HG02623 (cell line): ENCODE measurements at regions not wholly inside any gene's neighbourhood (a gene's known extent, or its start where the extent isn't known, plus 50 kb on each side); places are given as distances from the start of the nearest gene placed in this dataset.

Experiments used
- ATAC-seq: cut with Tn5 transposase; IDR thresholded peaks from one replicate; pipeline ENCODE4 v1.9.1; 2021; ENCODE audit warnings: moderate library complexity; ENCODE audit not compliant: unreplicated experiment

DNA sequence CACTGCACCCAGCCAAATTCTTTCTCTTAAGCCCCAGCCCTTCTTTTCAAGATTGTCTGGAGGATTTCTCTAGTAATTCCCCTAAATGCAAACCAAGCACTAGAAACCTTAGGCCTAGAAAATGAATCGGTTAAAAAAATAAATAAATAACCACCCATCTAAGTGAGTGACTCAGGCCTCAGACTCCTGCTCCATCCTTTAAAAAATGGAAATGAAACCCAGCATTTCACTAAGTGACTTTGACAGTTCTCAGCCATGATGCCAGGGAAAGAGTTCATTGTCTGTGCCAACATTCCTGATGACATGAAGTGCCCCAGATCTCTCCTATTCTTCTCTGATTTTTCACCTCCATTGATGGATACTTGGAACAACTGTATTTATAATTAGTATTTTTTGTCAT, 415.2 kb upstream of the DAB1 start:
- ATAC-seq = no peak

DNA sequence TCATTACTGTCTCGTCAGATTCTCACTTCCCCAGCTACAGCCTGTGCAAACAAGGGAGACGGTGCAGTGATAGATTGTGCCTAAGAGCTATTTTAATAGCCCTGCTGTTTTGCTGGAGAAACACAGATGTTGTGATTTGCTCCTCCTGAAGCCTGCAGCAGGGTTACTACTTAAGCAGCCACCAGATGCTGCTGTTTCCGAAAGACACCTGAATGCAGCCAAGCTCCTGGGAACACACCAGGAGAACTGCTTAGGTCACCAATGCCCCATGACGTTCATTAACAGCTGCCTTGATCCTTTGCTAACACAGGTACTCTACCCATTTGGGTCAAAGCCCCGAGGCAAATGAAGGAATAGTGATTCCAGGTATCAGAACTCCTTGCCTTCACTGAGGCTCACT, 411.8 kb upstream of the DAB1 start:
- no peak for ATAC-seq

DNA sequence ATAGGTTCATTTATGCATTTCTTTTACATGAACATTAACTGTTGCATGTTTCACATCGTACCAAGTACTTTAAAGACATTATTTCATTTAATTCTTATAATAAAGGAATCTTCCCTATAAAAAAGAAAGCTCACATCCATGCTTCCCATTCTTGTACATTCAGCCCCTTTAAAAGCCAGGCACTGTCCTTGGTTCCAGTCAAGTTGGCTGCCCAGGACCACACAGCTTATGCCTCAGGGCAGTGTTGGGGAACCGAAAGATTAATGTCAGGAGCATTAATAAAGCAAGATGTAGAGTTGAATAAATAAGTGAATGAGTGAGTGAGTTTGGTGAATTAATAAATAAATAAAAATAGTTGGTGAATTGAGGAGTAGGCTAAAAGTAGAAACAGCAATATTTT, 409.4 kb upstream of the DAB1 start:
- ATAC-seq = no peak

DNA sequence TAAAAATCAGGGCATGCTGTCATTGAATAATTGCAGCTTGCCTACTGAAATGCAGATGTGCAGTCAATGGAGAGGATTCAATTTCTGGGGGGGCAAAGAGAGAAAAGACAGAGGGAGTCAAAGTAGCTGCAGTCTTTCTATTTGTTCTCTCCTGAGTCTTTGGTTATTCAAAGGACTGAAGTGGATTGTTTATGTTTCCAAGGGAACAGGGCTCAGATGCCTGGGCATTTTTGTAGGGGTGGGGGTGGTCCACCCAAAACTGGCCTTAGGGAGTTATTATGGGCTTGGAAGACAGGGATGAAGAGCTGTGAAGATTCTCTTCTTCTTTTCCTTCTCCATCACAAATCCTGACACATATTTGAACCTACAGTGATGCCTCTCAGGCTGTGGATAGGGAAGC, 408.8 kb upstream of the DAB1 start:
- no peak for ATAC-seq

DNA sequence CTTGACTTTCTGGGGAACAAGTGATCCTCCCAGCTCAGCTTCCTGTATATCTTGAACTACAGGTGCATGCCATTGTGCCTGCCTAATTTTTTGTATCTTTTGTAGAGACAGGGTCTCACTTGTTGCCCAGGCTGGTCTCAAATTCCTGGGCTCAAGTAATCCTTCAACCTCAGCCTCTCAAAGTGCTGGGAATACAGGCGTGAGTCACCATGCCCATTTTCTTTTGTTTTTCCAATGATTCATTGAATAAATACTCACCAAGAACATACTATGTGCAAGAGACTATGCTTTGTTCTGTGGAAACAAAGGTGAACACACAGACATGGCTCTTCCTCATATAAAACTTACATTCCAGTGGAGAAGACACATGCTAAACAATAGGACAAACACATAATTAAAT, 407.8 kb upstream of the DAB1 start:
- ATAC-seq = no peak

DNA sequence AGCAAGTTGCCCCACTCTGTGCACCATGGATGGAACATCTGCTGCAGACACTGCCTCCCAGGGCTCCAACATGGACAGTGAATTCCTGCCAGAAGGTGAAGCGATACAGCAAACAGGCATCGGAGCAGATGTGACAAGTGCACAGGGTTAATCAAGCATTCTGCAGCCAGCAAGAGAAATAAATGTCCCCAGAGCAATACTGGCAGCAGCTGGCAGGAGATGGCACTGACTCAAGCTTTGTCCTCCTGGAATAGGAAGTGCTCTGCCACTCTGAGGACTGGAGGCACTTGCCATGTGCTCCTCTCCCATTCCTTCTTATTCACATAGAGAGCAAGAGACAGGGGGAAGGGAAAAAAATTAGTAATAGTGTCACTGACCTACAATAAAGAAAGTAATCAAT, 402.7 kb upstream of the DAB1 start:
- ATAC-seq = no peak

DNA sequence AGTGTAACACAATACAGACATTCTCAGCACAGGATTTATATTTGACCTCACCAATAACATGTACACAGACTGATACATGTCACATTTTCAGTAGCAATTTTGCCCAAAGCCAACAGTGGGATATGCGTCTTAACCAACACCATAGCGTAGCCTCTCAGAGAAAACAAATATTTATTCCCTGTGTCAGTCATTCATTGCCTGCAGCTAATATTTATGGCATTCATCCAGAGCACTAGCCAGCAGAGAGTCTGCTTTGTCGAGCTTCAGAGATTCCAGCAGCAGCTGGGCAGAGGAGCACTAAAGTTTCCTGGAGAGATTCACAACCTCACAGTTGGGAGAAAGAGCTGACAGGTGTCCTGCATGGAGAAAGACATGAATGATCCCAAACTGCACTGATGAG, 400.7 kb upstream of the DAB1 start:
- no peak for ATAC-seq

DNA sequence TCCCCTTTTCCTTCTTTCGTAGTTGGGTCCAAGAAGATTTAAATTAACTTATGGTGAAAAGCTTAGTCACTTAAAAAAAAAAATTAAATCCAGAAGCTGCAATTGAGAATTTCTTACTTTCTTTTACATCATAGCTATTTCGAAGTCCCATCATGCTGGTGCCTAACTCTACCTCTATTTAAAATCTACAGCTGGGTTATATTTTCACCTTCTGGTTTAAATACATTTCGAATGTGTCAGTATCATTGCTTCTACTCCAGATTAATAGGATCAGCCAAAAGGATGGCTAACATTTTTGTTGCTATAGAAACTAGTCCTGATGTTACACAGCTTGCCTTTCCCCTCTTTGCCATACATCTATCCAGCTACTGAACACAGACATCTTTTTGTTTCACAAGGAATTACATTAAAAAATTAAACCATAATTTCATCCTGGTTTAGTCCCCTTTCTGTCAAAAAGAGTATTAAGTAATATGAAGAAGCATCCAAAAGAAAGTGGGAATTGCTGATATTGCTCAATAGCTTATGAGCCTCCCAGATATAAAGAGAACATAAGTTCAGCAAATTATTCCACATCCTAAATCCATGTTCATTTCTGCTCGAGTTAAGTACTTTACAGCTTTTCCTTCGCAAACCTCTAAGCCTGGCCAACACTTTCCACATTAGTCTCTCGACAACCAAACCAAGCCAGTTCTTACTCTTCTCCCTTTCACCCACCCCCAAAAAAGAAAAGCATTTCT, 396.7 kb upstream of the DAB1 start:
- no peak for ATAC-seq

DNA sequence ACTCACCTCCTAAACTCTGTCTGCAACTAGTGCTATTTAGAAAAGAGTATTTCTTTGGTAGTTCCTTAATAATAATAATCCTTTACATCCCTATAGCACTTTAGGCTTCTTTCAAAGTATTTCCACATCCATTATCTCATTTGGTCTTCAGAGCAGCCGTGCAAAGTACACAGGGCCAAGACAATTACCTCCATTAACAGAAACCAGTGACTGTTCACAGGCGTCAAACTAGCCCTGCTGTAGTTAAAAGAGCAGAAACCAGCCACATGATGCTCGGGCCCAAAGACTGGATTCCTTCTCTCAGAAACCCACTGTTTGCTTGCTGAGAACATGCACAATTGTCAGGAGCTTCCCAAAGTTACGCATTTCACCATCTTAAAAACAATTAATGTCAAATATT, 396.0 kb upstream of the DAB1 start:
- no peak for ATAC-seq

DNA sequence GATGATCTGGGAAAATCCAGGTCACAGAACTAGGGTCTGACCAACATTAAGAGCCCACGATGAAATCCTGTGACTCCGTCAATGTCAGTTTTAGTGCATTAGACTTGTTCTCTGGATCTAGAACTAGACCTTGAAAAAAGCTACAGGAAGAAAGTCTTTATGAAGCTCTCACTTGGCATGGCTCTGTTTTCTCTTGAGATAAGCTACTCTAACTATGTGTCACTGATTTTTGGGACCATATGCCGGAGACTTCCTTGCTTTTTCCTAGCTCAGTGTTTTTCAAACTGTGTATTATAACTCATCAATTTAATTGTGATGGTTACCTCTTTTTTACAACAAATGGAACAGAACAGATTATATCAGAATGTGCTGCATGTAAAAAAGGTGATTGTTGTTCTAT, 379.7 kb upstream of the DAB1 start:
- no peak for ATAC-seq

DNA sequence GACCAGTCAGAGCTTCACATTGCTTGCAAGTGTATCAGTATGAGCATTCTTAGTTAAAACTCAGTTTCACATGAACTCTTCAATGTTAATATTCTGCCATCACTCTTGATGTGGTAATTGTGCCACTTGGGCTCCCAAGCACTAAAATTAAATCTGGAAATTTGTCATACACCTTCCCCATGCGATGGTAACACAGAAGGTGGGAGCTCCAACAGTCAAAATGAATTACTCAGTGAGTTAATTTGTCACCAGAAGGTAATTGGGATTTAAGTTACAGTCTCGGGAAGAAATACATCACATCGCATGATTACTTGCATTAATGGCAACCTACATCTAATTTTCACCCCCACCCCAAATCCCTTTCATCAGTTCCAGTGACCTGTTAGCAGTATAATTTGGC, 376.5 kb upstream of the DAB1 start:
- ATAC-seq = no peak

DNA sequence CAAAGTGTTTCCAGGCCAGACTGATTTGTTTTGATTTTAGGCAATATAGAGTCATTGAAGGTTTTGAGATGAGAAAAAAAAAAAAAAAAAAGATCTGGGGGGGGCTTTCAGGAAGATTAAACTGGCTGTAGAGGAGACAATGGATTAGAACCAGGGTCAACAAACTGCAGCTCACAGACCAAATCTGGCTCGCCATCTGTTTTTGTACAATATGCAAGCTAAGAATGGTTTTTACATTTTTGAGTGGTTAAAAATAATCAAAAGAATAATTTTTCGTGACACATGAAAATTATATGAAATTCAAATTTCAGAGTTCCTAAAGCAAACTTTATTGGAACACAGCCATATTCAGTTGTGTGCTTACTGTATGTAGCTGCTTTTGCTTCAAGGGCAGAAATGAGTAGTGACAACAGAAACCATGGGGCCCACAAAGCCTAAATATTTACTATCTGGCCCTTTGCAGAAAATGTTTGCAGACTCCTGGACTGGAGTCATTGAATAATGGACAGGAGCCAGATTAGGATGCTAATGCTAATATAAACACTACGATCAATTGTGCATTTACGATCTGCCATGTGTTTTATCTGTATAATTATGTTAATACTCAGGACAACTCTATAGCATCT, 375.7 kb upstream of the DAB1 start:
- no peak for ATAC-seq

DNA sequence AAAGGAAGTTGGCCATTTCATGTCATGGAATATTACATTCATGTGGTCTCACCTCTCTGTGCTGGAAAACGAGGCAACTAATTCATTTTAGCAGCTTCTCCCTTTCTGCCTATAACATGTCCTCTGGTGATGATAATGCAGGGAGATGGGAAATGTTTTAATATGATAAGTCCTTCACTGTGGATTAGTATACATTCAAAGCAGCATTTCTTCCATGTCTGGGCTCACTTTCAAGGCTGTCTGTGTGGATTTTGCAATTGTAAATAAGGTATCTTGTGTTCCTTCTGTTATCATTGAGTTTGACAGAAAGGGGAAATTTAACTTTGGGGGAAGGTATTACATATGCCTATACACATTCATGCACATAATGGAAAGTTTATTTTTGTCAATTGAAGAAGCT, 374.7 kb upstream of the DAB1 start:
- no peak for ATAC-seq

DNA sequence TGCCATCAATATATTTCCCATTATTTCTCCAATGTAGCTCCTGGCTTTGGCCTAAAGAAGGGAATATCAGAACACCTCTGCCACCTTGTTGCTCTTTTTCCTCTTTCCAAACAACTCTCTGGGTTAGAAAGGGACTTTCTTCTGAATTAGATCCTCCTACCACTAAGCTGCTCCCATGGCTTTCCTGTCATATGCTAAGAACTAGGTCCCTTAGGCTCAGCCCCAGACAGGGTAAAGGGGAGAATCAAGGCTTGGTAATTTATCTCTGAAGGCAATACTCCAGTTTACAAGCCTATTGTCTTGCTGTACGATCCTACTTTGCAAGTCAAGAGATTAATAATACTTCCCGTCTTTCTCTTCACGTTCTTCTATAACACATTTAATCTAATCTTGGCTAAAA, 373.2 kb upstream of the DAB1 start:
- no peak for ATAC-seq

DNA sequence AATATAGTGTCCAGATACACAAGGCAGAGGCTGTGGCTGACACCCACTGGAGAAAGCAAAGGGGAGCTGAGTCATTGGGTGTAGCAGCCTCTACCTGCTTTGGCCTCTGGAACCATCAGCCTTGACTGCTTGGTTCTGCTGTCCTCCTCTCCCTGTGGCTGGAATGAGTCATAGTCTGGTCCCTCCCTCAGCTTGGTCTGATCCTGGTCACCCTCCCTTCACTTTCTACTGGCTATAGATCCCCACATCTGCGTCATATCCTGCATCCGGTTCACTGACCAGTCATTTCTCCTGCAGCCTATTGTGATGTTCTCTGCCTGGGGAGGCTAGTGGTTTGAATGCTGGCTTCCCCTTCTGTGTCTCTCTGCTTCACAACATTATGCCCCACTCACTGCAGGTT, 372.8 kb upstream of the DAB1 start:
- no peak for ATAC-seq

DNA sequence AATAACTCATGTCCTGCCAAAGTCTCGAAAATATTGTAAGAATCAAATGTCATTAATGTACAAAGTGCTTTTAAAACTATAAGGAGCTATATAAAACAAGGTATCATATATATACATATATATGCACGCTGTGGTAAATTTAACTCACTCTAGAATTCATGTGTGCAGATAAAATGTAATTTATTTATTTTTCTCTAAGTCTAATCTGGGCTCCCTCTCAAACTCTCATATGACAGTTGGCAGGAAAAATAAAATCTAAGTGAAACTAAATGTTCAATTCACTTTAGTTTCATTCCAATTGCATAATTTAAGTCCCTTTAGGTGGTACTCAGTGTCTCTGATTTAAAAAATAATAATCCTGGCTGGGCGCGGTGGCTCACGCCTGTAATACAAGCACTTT, 372.0 kb upstream of the DAB1 start:
- no peak for ATAC-seq

DNA sequence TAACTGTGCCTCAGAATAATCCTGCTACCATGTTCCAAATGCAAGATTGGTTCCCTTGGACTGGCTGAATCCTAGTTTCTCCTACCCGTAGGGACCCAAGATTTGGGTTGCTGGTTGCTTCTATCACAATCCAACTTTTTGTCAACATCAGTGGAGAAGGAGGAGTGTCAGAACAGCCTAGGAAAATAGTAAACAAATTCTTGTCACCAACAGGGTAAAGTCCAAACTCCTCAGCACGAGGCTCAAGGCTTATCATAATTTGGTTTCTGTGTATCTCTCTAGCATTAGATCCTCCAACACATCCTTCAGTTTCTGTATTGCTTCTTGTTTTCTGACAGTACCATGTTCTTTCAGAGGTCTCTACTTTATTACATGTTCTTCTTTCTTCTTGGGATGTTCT, 370.2 kb upstream of the DAB1 start:
- no peak for ATAC-seq

DNA sequence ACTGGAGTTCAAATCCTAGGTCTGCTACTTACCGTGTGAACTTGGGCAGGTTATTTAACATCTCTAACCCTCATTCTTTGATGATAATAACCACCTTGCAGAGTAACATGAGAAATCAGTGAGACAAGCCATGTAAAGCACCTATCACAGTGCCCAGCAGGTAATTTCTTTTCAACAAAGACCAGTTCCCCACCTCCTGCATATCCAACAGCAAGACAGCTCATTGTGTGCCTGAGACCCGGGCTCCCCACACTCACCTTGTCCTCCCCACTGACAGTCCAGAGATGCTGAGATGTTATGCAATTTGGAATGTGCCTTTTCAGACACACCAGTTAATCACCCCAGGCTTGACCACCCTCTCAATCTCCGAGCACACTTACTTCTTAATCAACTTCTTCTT, 367.6 kb upstream of the DAB1 start:
- ATAC-seq = no peak

DNA sequence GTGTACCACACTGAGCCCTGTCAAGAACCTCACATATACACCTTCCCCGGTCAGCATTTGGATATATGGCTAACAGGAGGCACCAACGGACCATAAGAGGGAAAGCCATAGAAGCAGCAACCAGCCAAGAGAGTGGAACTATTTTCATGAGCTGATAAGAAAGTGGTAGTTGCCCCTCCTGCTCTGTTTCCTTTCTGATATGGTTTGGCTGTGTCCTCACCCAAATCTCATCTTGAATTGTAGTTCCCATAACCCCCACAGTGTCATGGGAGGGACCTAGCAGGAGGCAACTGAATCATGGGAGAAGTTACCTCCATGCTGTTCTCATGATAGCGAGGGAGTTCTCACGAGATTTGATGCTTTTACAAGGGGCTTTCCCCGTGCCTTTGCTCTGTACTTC, 366.1 kb upstream of the DAB1 start:
- no peak for ATAC-seq

DNA sequence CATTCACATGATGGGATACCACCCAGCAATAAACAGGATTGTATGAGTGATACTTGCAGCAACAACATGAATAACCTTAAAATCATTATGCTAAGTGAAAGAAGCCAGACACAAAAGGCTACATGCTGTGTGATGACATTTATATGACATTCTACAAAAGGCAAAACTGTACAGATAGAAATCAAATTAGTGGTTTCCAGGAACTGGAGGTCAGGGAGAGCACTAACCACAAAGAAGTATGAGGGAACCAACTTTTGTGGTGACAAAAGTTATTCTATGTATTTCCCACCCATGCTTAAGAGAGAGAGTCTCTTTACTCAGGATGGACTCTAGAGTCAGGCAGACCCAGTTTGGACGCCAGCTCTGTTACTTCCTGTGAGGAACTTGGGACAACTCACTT, 364.5 kb upstream of the DAB1 start:
- ATAC-seq = no peak

DNA sequence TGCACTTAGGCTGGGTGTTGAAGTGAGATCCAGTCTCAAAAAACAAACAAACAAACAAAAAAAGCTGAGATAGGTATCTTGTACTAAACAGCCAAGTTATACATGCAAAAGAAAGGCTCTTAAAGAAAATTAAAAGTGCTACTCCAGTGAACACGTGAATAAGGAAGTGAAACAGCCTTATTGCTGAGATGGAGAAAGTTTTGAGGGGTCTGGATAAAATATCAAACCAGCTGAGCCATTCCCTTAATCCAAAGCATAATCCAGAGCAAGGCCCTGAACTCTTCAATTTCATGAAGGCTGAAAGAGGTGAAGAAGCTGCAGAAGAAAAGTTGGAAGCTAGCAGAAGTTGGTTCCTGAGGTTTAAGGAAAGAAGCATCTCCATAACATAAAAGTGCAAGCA, 360.5 kb upstream of the DAB1 start:
- ATAC-seq = no peak

DNA sequence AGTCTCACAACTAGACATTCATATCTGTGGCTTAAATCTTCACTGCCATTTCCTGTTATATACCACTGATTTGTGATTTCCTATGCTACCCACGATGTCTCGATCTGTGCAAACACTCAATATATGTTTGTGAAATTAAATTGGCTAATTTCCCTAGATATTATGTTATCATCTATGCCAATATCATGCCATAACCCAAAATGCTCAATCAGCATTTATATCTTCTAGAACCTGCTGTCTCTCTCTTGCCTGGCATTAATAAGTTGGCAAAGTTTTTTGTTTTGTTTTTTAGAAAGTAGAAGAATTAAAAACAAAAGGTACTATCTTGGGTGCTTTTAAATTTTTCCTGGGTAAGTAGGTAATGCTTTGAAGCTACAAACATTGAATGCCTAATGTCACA, 358.5 kb upstream of the DAB1 start:
- ATAC-seq = no peak

DNA sequence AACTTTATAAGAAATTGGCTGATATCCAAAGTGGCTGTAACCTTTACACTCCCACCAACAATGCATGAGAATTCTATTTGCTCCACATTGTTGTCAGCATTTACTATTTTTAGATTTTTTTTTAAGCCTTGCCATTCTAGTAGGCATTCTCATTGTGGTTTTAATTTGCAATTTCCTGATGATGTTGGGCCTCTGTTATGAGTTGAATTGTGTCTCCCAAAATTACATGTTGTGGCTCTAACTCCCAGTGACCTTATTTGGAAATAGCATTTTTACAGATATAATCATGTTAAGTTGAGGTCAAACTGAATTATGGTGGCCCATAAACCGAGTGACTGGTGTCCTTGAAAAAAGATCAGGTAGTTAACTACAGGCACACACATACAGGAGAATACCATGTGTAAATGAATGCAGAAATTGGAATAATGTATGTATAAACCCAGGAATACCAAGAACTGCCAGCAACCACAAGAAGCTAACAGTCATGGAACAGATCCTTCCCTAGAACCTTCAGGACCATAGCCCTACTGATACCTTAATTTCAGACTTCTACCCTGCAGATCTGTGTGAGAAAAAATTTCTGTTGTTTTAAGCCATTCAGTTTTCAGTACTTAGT, 348.8 kb upstream of the DAB1 start:
- ATAC-seq = no peak
